ENCODE measurements at regions not wholly inside any gene's neighbourhood (a gene's known extent, or its start where the extent isn't known, plus 50 kb on each side); places are given as distances from the start of the nearest gene placed in this dataset.
A peak's percentile ranks its signal among the peaks of the same experiment; 100 is the strongest.

GRCh38 chr9:16206518-16206917 is 653.7 kb downstream of the CCDC171 start:
- no peak for DNase-seq

DNA sequence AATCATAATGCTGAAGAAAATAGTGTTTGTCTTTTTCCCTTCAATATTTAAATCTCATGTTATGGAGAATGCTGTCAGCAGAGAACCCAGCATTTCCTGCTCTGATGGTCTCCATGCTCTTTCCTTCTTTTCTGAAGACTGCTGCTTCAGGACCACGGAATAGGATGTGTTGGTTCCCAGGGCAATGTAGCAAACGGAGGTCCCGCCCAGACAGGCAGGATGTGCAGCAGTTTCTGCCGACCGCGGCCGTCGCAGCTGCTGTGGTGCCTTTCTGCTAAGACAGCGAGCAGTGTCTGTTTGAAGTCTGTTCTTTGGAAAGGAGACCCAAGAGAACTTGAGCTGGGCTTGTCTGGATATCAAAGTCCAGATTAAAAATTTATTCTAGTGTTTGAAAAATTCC is 654.3 kb downstream of the CCDC171 start:
- no peak for DNase-seq

- DNase-seq, result no peak
These were observed 657.6 kb downstream of the CCDC171 start for GRCh38 chr9:16210440-16210839.

DNA sequence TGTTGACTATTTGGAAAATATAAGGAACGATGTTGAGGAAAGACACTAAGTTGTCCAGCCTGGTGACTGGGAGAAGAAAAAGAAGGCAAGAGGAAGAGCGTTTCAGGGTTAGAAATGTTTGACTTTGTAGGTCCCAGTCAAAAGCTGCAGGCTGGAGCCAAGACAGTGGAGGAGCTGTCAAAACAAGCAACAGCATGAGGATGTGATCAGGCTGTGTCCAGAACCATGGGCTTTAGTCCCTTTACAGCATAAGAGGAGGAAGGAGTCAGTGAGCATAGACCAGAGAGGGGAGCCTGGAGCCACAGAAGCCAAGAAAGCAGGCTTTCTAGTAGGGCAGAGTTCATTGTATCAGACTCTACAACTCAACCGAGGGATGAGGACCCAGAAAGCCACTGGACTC is 658.5 kb downstream of the BNC2 start:
- DNase-seq, result no peak

DNA sequence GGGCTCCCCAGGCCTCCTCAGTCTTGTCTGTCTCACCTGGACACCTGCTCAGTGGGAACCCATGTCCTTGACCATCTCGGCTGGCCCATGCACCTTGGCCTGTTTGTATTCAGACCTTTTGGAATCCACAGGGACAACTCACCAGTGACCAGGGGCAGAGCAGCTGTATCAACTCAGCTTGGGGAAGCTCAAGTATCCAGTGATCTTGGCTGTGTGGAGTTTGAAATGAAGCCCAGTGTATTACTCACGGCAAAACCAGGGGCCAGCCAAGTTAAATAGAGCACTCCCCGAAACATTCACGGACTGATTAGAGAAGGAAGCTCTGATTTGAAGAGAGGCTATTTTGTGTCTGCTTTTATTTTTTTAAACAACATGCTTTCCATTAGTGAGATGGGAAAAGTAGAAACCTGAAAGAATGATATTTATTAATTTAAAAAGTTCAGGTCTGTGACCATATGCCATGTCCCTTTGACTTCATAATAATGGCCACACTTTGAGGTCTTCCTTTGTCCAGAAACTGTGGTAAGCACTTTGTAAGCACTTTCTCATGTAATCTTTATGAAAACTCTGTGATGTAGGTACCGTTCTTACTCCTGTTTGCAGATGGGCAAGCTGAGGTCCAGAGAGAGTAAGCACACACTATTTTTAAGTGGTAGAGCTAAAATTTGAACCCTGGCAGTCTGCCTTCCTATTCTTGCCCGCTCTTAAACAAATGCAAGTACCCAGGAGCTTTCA is 656.5 kb downstream of the BNC2 start:
- no peak for DNase-seq

GRCh38 chr9:16214677-16215352 is 655.7 kb downstream of the BNC2 start:
- no peak for DNase-seq

DNA sequence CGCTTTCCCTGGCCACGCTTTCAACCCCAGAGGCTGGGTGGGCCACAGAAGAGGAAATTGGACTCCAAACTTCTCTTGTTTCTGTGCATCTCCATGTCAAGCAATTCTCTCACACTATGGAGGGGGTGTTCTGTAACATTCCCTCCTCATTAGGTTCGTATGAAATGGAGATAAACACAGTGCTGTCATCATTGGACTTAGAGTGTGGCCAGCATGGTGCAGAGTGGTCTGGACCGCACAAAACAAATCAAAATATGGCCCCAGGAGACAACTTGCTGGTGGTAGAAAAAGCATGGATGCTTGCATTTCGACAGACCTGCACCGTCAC is 655.2 kb downstream of the BNC2 start:
- DNase-seq, result no peak

- no peak for DNase-seq
These were observed 652.3 kb downstream of the BNC2 start for GRCh38 chr9:16217943-16218701.

- DNase-seq, result peak; percentile 18
These were observed 649.1 kb downstream of the BNC2 start for GRCh38 chr9:16221366-16221765.

DNA sequence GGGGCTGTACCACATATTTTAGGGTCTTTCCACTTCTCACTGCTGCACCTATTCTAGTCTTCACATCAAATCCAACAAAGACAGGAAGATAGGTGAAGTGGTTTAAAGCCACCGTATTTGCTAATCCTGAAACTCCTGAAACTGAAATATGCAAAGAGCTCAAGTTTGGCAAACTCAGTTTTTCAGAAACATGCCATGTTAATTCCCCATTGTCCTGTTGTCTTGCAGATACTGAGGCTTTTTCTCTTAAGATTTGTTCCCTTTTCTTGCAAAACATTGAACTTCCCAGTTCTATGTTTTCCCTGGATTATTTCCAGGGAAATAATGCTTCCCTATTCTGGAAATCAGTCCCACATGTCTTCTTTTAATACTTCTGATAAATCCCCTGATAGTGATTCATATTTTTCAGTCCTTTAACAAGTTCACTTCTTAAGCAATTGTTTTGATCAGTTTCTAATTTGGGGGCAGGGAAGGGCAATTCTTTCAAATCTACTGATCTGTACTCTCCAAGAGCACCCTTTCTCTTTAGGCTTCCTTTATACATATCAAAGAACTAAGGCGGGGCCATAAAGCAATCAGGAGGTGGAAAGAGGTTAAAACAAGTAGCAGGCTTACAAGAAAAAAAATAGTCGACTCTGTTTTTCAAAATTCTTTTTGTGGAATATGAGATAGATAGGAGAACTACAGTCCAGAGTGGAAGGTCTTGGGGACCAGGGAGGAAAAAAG is 648.5 kb downstream of the BNC2 start:
- no peak for DNase-seq

GRCh38 chr9:16223074-16223871 is 647.2 kb downstream of the BNC2 start:
- DNase-seq, result peak; percentile 69

DNA sequence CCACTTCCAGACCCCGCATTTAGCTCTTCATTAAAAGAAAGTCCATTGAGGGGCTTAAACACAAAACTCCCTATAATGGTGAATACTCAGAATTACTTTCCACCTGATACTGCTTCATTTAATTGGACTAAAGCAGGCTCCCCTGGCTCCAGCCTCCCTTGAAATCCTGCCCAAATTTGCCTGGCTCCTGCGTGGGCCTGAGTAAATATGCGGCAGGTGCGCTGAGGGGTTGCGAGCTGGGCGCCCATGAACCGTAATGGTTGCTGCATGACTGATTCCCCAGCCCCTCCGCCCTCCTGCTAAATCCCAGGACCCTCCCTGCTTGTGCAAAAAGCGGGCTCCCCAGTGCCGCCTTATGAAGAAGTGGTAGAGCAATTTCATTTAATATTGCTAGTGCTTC is 639.7 kb downstream of the BNC2 start:
- peak; percentile 92 for DNase-seq

DNA sequence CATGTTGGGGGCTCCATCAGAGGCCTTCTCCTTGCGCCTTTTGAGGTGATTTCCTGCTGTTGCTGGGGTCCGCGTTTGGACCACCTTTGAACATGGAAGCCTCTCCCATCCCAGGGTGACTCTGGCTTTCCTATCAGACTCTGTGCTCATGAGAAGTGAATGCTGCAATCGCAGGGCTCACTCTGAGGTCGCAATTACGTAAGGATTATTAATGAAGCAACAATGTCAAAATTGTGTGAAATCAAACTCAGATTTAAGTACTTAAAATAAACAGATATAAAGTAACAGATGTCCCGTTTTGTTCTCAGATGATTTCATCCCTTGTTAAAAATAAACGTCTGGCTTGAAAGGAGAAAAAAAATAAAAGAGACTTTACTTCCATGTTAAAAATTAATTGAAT is 634.2 kb downstream of the BNC2 start:
- no peak for DNase-seq

- DNase-seq, result no peak
These were observed 633.6 kb downstream of the BNC2 start for GRCh38 chr9:16236882-16237281.

DNA sequence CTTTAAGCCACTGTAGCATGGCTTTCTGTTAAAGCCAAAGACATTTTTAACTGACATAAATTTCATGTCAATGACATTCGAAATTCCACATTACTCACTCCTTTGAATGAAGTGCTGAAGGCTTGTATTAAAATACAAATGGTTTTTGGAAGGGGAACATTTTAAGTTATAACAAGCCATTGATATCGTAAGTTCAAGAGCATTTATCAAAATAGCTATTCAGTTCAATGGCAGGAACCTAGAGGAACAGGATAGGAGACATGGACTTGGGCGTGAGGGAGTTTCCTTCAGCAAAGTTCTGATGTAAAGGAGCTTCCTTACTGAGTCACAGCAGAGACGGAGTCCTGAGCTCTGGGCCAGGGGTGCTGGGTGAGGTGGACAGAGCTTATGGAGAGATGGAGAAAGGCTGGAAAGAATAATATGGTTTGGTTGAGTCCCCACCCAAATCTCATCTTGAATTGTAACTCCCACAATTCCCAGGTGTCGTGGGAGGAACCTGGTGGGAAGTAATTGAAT is 631.8 kb downstream of the BNC2 start:
- DNase-seq, result no peak

- no peak for DNase-seq
These were observed 629.2 kb downstream of the BNC2 start for GRCh38 chr9:16241231-16241630.

- no peak for DNase-seq
These were observed 626.7 kb downstream of the BNC2 start for GRCh38 chr9:16243798-16244197.

- no peak for DNase-seq
These were observed 624.6 kb downstream of the BNC2 start for GRCh38 chr9:16245756-16246440.

GRCh38 chr9:16246785-16247184 is 623.7 kb downstream of the BNC2 start:
- no peak for DNase-seq

- DNase-seq, result no peak
These were observed 623.1 kb downstream of the BNC2 start for GRCh38 chr9:16247188-16247875.

DNA sequence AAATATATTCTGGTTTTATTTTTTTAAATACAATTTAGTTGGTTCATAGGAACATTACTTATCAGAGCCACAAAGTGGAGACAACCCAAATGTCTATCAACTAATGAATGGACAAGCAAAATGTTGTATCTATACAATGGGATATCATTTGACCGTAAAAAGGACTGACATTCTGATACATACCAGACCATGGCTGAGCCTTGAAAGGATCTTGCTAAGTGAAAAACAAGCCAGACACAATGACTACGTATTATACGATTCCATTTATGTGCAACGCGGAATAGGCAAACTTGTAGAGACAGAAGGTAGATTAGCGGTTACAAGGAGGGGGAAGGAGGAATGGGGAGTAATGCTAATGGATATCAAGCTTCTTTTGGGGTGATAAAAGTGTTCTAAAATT is 621.6 kb downstream of the BNC2 start:
- DNase-seq, result no peak

All from NCI-H1105 treated with DMSO at 0.1 percent for 48 hours (cell line).